ENCODE measurements at regions not wholly inside any gene's neighbourhood (a gene's known extent, or its start where the extent isn't known, plus 50 kb on each side); places are given as distances from the start of the nearest gene placed in this dataset.

DNA sequence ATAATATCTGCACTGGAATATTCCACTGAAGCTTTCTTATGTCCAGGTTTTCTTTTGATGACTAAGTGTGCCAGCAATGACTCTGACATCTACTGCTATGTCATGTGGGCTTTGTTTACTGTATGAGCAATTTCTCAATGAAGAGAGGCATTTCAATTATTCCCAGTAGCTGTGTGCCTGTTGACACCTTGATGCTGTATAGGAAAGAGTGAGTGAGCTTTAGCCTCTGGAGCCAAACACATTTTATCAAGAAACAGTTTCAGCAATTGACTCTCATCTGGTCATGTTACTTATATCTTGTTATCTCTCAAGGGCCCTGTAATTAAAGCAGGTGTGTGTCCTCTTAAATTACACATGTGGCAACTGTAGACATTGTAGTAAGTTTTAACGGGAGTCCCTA, 493.2 kb upstream of the FANCL start:
- TF ChIP-seq, protein P1, sequence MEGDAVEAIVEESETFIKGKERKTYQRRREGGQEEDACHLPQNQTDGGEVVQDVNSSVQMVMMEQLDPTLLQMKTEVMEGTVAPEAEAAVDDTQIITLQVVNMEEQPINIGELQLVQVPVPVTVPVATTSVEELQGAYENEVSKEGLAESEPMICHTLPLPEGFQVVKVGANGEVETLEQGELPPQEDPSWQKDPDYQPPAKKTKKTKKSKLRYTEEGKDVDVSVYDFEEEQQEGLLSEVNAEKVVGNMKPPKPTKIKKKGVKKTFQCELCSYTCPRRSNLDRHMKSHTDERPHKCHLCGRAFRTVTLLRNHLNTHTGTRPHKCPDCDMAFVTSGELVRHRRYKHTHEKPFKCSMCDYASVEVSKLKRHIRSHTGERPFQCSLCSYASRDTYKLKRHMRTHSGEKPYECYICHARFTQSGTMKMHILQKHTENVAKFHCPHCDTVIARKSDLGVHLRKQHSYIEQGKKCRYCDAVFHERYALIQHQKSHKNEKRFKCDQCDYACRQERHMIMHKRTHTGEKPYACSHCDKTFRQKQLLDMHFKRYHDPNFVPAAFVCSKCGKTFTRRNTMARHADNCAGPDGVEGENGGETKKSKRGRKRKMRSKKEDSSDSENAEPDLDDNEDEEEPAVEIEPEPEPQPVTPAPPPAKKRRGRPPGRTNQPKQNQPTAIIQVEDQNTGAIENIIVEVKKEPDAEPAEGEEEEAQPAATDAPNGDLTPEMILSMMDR (IDR thresholded peaks at IDR 0.05): no peak
- no peak for TF ChIP-seq EZH2 (IDR thresholded peaks at IDR 0.05; ENCODE audit: borderline replicate concordance, insufficient read depth, low read depth, low read length, poor library complexity, severe bottlenecking)
